ENCODE measurements at regions not wholly inside any gene's neighbourhood (a gene's known extent, or its start where the extent isn't known, plus 50 kb on each side); places are given as distances from the start of the nearest gene placed in this dataset.

DNA sequence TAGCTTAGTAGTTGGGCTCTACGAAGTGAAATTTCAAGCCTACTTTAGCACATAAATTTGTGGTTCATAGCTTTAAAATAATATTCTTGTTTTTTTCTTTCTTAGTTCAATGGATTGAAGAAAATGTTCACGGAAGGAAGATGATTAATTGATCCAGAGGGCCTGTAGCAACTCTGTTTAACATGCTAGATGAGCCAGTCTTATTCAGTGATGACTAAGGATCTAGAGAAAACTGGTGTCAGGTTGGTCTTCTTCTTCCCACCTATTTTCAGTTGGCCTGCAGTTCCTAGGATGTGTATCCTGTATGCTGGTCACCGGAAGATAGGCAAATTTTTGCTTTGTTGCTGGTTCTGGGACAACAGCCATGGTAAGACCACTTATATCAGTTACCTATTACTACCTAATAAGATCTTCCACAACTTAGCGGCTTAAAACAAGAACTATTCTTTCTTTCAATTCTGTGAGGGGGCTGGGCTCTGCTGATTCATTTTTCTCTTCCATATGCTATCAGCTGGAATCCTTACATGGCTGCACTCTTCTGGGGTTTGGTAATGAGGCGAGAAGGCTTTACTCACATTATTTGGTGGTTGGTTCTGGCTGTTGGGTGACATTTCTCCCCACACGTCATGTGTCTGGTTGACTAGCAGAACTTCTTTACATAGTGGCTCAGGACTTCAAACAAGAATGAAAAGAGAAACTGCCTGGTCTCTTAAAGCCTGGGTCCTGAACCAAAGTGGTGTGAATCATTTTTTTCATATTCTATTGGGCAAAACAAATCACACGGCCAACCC is 182.7 kb upstream of the ACTBL2 start:
- no peaks in the 10 kb centered on the region for H3K27me3 ChIP-seq (replicated peaks; ENCODE audit: insufficient read depth)
- no peaks in the 10 kb centered on the region for H3K4me1 ChIP-seq (replicated peaks)
- 95% methylated on average over 7 of the region's 7 CpGs for WGBS
- TF ChIP-seq, protein P1, sequence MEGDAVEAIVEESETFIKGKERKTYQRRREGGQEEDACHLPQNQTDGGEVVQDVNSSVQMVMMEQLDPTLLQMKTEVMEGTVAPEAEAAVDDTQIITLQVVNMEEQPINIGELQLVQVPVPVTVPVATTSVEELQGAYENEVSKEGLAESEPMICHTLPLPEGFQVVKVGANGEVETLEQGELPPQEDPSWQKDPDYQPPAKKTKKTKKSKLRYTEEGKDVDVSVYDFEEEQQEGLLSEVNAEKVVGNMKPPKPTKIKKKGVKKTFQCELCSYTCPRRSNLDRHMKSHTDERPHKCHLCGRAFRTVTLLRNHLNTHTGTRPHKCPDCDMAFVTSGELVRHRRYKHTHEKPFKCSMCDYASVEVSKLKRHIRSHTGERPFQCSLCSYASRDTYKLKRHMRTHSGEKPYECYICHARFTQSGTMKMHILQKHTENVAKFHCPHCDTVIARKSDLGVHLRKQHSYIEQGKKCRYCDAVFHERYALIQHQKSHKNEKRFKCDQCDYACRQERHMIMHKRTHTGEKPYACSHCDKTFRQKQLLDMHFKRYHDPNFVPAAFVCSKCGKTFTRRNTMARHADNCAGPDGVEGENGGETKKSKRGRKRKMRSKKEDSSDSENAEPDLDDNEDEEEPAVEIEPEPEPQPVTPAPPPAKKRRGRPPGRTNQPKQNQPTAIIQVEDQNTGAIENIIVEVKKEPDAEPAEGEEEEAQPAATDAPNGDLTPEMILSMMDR (IDR thresholded peaks at IDR 0.05): no peak
- TF ChIP-seq POLR2AphosphoS5 (IDR thresholded peaks at IDR 0.05) (no peak), POLR2A (IDR thresholded peaks at IDR 0.05) (no peak)
- H3K9me3 ChIP-seq: no peaks in the 10 kb centered on the region
- no peak for DNase-seq (ENCODE audit: low spot score)
- H3K36me3 ChIP-seq: no peaks in the 10 kb centered on the region
- intact Hi-C loops (cut with DNase I): no loop called here
- no peak overlapping the region for H3K4me3 ChIP-seq
- no peak overlapping the region for H3K27ac ChIP-seq

- 93% methylated on average over 1 of the region's 1 CpG for WGBS
- no peak for DNase-seq (ENCODE audit: low spot score)
- Histone ChIP-seq H3K9me3 (no peaks in the 10 kb centered on the region), H3K27me3 (replicated peaks; ENCODE audit: insufficient read depth) (no peaks in the 10 kb centered on the region), H3K4me1 (replicated peaks) (no peaks in the 10 kb centered on the region), H3K4me3 (no peak overlapping the region), H3K36me3 (no peaks in the 10 kb centered on the region), H3K27ac (no peak overlapping the region)
- intact Hi-C loops (cut with DNase I): no loop called here
- TF ChIP-seq POLR2AphosphoS5 (IDR thresholded peaks at IDR 0.05) (no peak), POLR2A (IDR thresholded peaks at IDR 0.05) (no peak)
- TF ChIP-seq, protein P1 (IDR thresholded peaks at IDR 0.05): no peak
Observed at GRCh38 chr5:57664700-57665099, 182.1 kb upstream of the ACTBL2 start.

DNA sequence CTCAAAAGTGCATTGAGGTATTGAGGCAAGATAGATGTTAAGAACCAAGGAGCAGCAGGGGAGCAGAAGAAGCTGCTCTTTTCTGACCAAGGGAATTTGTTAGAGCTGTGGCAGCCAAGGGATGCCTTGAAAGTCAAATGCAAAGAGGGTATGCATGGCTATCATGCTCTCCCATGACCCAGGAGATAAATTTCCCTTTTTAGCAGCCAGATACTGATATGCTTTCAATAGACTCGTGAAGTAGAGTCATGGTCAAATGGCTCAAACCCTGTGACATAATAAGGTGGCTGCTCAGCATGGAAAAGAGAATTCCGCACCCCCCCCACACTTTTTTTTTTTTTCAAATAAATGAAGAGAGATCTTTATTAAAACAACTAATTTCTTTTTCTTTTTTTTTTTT is 180.9 kb upstream of the ACTBL2 start:
- intact Hi-C loops (cut with DNase I): no loop called here
- Histone ChIP-seq H3K27ac (no peak overlapping the region), H3K4me3 (no peak overlapping the region), H3K9me3 (no peaks in the 10 kb centered on the region), H3K36me3 (no peaks in the 10 kb centered on the region), H3K27me3 (replicated peaks; ENCODE audit: insufficient read depth) (no peaks in the 10 kb centered on the region), H3K4me1 (replicated peaks) (no peaks in the 10 kb centered on the region)
- no peak for TF ChIP-seq POLR2A (IDR thresholded peaks at IDR 0.05)
- TF ChIP-seq POLR2AphosphoS5 (IDR thresholded peaks at IDR 0.05): no peak
- TF ChIP-seq, protein P1 (IDR thresholded peaks at IDR 0.05): no peak
- WGBS: 89% methylated on average over 2 of the region's 2 CpGs
- DNase-seq (ENCODE audit: low spot score): no peak

- Histone ChIP-seq H3K36me3 (no peaks in the 10 kb centered on the region), H3K27ac (no peak overlapping the region), H3K9me3 (no peaks in the 10 kb centered on the region), H3K27me3 (replicated peaks; ENCODE audit: insufficient read depth) (no peaks in the 10 kb centered on the region), H3K4me3 (no peak overlapping the region), H3K4me1 (replicated peaks) (no peaks in the 10 kb centered on the region)
- intact Hi-C loops (cut with DNase I): no loop called here
- 86% methylated on average over 4 of the region's 4 CpGs for WGBS
- no peak for TF ChIP-seq POLR2AphosphoS5 (IDR thresholded peaks at IDR 0.05)
- TF ChIP-seq POLR2A (IDR thresholded peaks at IDR 0.05): no peak
- TF ChIP-seq, protein P1 (IDR thresholded peaks at IDR 0.05): no peak
- no peak for DNase-seq (ENCODE audit: low spot score)
Observed at GRCh38 chr5:57662991-57663390, 180.4 kb upstream of the ACTBL2 start.

GRCh38 chr5:57659886-57660285 is 177.3 kb upstream of the ACTBL2 start:
- no peak for TF ChIP-seq POLR2A (IDR thresholded peaks at IDR 0.05)
- no peak for TF ChIP-seq POLR2AphosphoS5 (IDR thresholded peaks at IDR 0.05)
- TF ChIP-seq, protein P1 (IDR thresholded peaks at IDR 0.05): no peak

More at GRCh38 chr5:57659886-57660285, 177.3 kb upstream of the ACTBL2 start:
- Histone ChIP-seq H3K27ac (no peak overlapping the region), H3K4me3 (no peak overlapping the region), H3K4me1 (replicated peaks) (no peaks in the 10 kb centered on the region), H3K36me3 (no peaks in the 10 kb centered on the region), H3K9me3 (no peaks in the 10 kb centered on the region), H3K27me3 (replicated peaks; ENCODE audit: insufficient read depth) (no peaks in the 10 kb centered on the region)
- no peak for DNase-seq (ENCODE audit: low spot score)
- intact Hi-C loops (cut with DNase I): no loop called here
- WGBS: 94% methylated on average over 2 of the region's 2 CpGs
